ENCODE measurements at regions not wholly inside any gene's neighbourhood (a gene's known extent, or its start where the extent isn't known, plus 50 kb on each side); places are given as distances from the start of the nearest gene placed in this dataset.

GRCh38 chr5:61263561-61264272 lies 68.3 kb upstream of the ZSWIM6 start:
- DNase-seq (ENCODE audit: low spot score) = no peak

GRCh38 chr5:61264273-61264661 lies 67.8 kb upstream of the ZSWIM6 start:
- peak; percentile 85 for DNase-seq (ENCODE audit: low spot score)

DNA sequence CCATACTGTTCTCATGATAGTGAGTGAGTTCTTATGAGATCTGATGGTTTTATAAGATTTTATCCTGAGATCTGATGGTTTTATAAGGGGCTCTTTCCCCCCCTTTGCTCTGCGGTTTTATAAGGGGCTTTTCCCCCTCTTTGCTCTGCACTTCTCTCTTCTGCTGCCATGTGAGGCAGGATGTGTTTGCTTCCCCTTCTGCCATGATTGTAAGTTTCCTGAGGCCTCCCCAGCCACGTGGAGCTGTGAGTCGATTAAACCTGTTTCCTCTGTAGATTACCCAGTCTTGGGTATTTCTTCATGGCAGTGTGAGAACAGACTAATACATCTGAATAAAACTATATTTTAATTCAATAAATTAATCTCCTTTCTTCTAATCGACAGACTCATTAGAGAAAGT lies 64.9 kb upstream of the ZSWIM6 start:
- DNase-seq (ENCODE audit: low spot score) = no peak

DNA sequence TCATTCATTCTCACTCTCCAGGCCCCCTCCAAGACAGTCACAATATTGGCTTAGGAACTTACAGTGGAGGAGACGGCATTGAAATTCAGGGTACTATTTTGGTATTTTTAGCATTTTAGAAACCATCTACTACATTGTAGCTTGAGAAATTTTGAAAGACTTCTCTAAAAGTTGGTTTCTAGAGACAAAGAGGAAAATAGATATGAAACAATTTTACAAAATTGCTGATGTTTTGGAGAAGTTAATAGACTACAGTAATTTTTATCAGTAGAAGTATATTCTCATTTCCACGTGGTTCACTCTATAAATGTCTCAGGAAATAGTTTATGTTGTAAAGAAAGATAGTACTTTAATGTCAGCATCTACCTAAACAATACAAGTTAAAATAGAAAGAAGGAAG lies 63.2 kb upstream of the ZSWIM6 start:
- no peak for DNase-seq (ENCODE audit: low spot score)

DNA sequence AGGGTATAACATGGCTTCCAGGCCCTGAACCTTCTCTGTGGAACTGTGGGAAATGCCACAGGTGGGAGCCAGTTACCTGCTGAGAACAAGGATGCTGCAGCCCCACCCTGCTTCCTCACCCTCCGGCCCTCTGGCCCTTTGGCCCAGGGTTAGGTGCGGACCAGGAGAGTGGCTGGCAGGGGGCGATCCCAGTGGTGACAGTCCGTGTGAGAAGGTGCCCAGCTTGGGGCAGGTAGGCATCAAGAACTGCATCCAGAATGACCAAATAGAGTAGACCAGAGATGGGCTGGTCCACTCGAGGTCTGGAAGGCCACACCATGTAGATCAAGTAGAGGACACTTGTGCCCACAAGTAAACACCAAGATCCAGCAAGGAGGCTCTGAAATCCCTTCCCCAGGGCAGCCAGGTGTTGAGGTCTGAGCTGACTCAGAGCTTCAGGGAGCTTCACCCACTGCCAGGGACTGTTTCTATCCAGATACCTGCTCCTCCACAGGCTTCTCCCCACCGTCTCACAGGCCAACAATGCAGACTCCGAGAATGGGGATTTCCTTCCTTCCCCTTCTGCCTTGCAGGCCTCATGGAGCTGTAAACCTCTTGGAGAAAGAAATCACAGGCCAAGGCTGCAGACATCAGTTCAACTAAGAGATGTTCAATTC lies 61.4 kb upstream of the ZSWIM6 start:
- DNase-seq (ENCODE audit: low spot score) = no peak

DNA sequence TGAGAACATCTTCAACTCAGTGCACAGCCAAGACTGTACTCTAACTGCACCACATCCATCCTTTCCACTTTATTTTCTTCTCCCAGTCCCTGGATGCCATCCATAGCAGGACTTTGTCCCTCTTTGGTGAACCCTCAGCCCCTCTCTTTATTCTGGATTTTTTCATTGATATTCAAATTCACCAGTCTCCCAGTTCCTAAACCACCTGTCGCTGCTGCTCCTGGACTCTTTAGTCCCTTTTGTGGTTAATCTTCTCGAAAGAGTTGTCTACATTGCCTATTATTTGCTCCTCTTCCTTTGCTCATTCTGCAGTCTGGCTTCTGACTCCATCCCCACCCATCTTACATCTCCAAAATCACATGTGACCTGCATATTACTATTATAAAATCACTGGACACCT lies 59.4 kb upstream of the ZSWIM6 start:
- DNase-seq (ENCODE audit: low spot score) = no peak

GRCh38 chr5:61273279-61273975 lies 58.6 kb upstream of the ZSWIM6 start:
- DNase-seq (ENCODE audit: low spot score) = no peak

DNA sequence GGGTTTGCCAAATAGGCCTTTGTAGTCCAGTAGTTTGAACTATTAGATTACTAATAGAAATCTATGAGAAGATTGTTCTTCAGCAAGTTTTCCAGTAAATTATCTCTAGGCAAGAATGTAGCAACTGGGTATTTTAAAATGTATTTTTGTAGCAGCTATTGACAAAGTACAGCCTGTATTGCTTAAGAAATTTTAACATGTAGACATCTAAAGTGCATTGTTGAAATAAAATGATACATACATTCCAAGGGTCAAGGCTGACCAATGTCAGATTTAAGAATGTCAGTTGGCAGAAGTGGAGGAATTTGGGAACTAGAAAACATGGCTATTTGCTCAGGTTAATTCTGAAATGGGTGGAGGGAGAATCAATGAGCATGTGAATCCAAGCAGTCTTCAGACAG lies 57.5 kb upstream of the ZSWIM6 start:
- no peak for DNase-seq (ENCODE audit: low spot score)

GRCh38 chr5:61275841-61276240 lies 56.2 kb upstream of the ZSWIM6 start:
- peak; percentile 74 for DNase-seq (ENCODE audit: low spot score)

GRCh38 chr5:61277190-61277589 lies 54.9 kb upstream of the ZSWIM6 start:
- DNase-seq (ENCODE audit: low spot score) = peak; percentile 32

DNA sequence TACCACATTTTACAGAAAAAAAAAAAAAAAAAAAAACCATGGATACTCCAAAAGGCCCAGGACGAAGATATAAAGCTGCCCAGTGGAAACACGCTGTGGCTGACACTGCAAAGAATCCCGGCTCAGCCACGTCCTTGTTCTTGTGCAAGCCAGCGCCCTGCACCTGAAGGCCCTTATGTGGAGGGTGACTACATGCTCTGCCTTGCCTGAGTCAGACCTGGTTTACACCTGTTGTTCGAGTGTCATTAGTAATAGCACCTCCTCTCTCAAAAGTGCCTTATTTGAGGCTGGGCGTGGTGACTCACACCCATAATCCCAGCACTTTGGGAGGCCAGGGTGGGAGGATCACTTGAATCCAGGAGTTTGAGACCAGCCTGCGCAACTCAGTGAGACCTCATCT lies 54.3 kb upstream of the ZSWIM6 start:
- no peak for DNase-seq (ENCODE audit: low spot score)

- DNase-seq (ENCODE audit: low spot score) = no peak
Observed at GRCh38 chr5:61279725-61280124, 52.3 kb upstream of the ZSWIM6 start.

GRCh38 chr5:61280205-61280604 lies 51.9 kb upstream of the ZSWIM6 start:
- DNase-seq (ENCODE audit: low spot score) = no peak

DNA sequence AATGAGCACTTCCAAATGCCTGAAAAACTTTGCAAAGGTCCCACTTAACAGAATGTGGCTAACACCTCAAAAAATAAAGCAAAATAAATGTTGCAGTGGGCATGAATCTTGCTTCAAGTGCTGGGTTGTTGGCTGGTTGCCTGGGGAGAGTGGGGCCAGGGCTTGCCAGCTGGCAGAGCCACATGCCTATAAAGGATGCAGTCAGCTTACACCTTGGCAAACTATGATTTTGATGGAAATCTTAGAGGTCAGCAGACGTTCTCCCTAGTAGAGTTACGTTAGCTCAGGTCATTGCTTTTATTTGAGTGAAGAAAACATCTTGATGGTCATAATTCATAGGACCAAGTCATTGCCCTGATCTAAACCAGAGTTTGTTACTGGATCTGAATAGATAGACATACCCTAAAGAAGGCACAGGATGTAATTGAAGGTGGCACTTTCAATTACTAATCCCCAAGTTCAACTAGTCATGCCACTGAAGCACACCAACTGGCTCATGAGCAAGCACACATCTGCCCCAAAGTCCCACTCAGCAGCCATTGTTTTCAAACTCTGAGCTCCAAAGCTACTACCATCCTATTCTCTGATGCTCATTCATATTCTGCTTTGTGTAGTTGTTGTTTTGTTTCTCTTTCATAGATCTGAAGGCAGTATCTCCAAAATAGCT lies 51.2 kb upstream of the ZSWIM6 start:
- DNase-seq (ENCODE audit: low spot score) = no peak

DNA sequence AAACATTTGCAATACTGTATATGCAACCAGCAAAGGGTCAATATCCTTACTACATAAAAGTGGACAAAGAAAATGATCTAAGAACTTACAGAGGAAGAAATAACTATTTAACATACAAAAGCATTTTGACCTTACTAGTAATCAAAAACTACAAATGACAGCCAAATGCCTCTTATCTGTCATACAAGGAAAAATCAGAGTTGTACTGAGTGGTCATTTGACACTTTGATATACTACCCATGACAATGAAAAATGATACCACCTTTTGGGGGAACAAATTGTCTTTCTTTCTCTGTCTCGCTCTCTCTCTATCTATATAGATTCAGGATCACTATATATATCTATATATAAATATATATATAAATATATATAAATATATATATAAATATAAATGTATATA lies 50.4 kb upstream of the ZSWIM6 start:
- DNase-seq (ENCODE audit: low spot score) = no peak
